ENCODE measurements at regions not wholly inside any gene's neighbourhood (a gene's known extent, or its start where the extent isn't known, plus 50 kb on each side); places are given as distances from the start of the nearest gene placed in this dataset.
"Not testable (repeated sequence)": the region's sequence is repeated elsewhere in the genome, so short reads cannot be mapped to it uniquely, and the experiment has no call there.

DNA sequence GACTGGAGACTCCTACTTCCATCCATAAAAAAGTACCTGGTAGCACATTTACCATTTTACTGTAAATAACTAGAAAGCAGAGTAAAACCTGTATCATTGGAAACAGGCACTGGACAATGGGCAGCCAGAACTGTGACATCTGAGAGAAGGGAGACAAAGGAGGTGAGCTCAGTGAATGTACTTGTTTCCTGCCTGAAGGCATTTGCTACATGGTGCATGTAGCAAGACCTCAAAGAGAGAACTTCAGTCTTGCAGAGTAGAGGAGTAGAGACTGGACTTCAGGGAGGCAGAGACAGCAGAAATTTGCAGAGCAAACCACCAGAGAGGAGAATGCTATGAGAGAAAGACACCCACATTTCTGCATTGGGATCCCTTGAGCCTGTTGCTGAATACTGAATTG lies 171.0 kb upstream of the CCN2 start:
- no peak for DNase-seq (ENCODE audit: low read depth, low spot score)
- ChIA-PET CTCF (interaction anchor here (0.9 to 1.4 kb wide), 2 partner anchors 96 to 198 kb away, joined by 3 to 4 read pairs; no protein-coding TSS in a partner anchor), POLR2A (interaction anchor here (0.7 to 1.5 kb wide), 2 partner anchors 172 to 1594 kb away, joined by 3 to 13 read pairs; partner anchors contain the start of gene CCN2)
- TF ChIP-seq CTCF (IDR thresholded peaks at IDR 0.05; ENCODE audit: insufficient read depth, low read length, missing control alignments), result no peak
- H3K4me3 ChIP-seq (ENCODE audit: low read depth, low read length), result no peak overlapping the region

GRCh38 chr6:132118144-132118543 lies 167.0 kb upstream of the CCN2 start:
- DNase-seq (ENCODE audit: low read depth, low spot score), result no peak
- POLR2A ChIA-PET, result no interaction called here
- CTCF ChIA-PET, result interaction anchor here (0.9 to 1.0 kb wide), 2 partner anchors 14 to 99 kb away, joined by 3 read pairs; no protein-coding TSS in a partner anchor

DNA sequence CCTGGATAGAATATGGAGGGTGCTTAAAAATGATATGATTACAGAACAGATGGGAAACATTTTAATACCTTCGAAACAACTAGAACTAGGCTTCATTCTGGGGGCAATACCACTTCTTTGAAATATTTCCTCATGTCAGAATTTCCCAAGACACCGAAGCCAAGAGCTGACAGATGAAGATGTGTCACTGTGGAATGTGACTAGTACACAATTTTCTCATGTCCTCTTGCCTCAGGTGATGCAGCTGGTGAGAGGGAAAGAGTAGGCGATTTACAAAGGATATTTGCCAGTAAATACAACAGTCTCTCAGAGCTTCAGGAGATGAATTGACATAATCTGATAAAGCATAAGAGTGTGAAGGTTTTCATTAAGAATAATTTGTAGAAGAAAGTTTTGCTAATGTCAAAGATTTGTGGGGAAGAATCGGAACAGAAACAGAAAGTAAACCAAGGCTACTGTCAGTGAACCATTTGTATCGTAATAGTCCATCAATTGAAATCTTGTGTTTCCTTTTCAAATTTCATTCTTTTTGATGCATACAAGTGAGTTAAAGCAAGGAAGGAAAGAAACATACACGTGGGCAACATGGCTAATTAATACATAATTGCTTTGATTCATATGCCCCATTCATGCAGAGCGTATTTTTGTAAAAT lies 164.7 kb upstream of the CCN2 start:
- no peak for DNase-seq (ENCODE audit: low read depth, low spot score)
- ChIA-PET POLR2A (no interaction called here), CTCF (interaction anchor here (2.4 kb wide), 1 partner anchor 13 kb away, joined by 5 read pairs; no protein-coding TSS in a partner anchor)
- no peak overlapping the region for H3K4me3 ChIP-seq (ENCODE audit: low read depth, low read length)
- TF ChIP-seq CTCF (IDR thresholded peaks at IDR 0.05; ENCODE audit: insufficient read depth, low read length, missing control alignments), result no peak

More at GRCh38 chr6:132118144-132118543, 167.0 kb upstream of the CCN2 start:
- H3K4me3 ChIP-seq (ENCODE audit: low read depth, low read length), result no peak overlapping the region
- TF ChIP-seq CTCF (IDR thresholded peaks at IDR 0.05; ENCODE audit: insufficient read depth, low read length, missing control alignments), result no peak

GRCh38 chr6:132114201-132114825 lies 163.1 kb upstream of the CCN2 start:
- no peak for TF ChIP-seq CTCF (IDR thresholded peaks at IDR 0.05; ENCODE audit: insufficient read depth, low read length, missing control alignments)
- DNase-seq (ENCODE audit: low read depth, low spot score), result no peak
- ChIA-PET POLR2A (interaction anchor here (0.8 kb wide), 1 partner anchor 17 kb away, joined by 5 read pairs; no protein-coding TSS in a partner anchor), CTCF (interaction anchor here (1.0 to 2.4 kb wide), 4 partner anchors 11 to 183 kb away, joined by 3 to 5 read pairs (median 3); no protein-coding TSS in a partner anchor)
- H3K4me3 ChIP-seq (ENCODE audit: low read depth, low read length), result no peak overlapping the region

DNA sequence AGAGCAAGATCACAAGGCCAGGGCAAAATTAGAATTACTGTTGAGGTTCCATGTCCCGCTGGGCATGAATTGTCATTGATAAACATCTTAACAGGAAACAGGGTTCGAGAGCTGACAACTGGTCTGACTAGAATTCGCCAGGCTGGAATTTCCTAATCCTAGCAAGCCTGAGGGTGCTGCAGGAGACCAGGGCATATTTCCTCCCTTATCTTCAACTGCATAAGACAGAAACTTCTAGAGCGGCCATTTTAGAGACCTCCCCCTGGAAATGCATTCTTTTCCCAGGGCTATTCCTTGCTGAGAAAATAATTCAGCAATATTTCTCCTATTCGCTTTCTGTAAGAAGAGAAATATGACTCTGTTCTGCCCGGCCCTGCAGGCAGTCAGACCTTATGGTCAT lies 158.6 kb upstream of the CCN2 start:
- CTCF ChIA-PET; POLR2A ChIA-PET; H3K4me3 ChIP-seq (ENCODE audit: low read depth, low read length); DNase-seq (ENCODE audit: low read depth, low spot score): not testable (repeated sequence)

- ChIA-PET POLR2A (interaction anchor here (0.8 kb wide), 1 partner anchor 156 kb away, joined by 3 read pairs; the partner anchor contains the start of gene CCN2), CTCF (interaction anchor here (0.9 kb wide), 1 partner anchor 19 kb away, joined by 3 read pairs; no protein-coding TSS in a partner anchor)
- DNase-seq (ENCODE audit: low read depth, low spot score), result no peak
- H3K4me3 ChIP-seq (ENCODE audit: low read depth, low read length), result no peak overlapping the region
- no peak for TF ChIP-seq CTCF (IDR thresholded peaks at IDR 0.05; ENCODE audit: insufficient read depth, low read length, missing control alignments)
Measured at GRCh38 chr6:132107896-132108295, 156.7 kb upstream of the CCN2 start.

Data from AG04449 (cell line).